Adipocyte (in vitro differentiated cells): ENCODE measurements at regions not wholly inside any gene's neighbourhood (a gene's known extent, or its start where the extent isn't known, plus 50 kb on each side); places are given as distances from the start of the nearest gene placed in this dataset.

Experiments
- DNase-seq: peaks from one replicate; pipeline ENCODE4 v3.0.0-alpha.2; 2015; ENCODE audit warnings: low read depth
- H3K27me3 ChIP-seq: replicated peaks from 2 replicates; pipeline ENCODE4 v1.7.0; 2013; ENCODE audit warnings: mild to moderate bottlenecking, low read length, moderate library complexity; ENCODE audit not compliant: control insufficient read depth, insufficient read depth
- H3K36me3 ChIP-seq: 2 replicates; pipeline ENCODE4 v1.7.0; 2013; ENCODE audit warnings: low read length, mild to moderate bottlenecking, moderate library complexity; ENCODE audit not compliant: control insufficient read depth, insufficient read depth, severe bottlenecking
- H3K4me1 ChIP-seq: 2 replicates; pipeline ENCODE4 v1.7.0; 2013; ENCODE audit warnings: mild to moderate bottlenecking, low read length, moderate library complexity; ENCODE audit not compliant: control insufficient read depth, insufficient read depth
- H3K4me3 ChIP-seq: 2 replicates; pipeline ENCODE4 v1.7.0; 2013; ENCODE audit warnings: mild to moderate bottlenecking, low read length, moderate library complexity
- H3K9ac ChIP-seq: 2 replicates; pipeline ENCODE4 v1.7.0; 2013; ENCODE audit warnings: mild to moderate bottlenecking, low read length, moderate library complexity
- H3K9me3 ChIP-seq: 2 replicates; pipeline ENCODE4 v1.7.0; 2013; ENCODE audit warnings: mild to moderate bottlenecking, low read length, moderate library complexity; ENCODE audit not compliant: control insufficient read depth

DNA sequence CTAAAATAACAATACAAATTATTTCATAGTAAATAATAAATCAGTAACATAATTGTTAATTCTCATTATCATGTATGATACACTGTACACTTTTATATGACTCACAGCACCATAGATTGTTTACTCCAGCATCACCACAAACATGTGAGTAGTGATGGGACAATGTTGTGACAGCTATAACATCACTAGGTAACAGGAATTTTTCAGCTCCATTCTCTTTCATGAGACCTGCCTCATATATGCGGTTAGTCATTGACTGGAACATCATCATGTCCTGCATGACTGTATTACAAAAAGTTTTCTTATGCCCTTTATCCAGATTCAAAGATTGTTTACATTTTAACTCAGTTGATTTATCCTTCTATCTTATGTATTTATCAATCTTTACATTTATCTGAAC, 1530.0 kb downstream of the PCDH18 start:
- DNase-seq = peak; percentile 22

DNA sequence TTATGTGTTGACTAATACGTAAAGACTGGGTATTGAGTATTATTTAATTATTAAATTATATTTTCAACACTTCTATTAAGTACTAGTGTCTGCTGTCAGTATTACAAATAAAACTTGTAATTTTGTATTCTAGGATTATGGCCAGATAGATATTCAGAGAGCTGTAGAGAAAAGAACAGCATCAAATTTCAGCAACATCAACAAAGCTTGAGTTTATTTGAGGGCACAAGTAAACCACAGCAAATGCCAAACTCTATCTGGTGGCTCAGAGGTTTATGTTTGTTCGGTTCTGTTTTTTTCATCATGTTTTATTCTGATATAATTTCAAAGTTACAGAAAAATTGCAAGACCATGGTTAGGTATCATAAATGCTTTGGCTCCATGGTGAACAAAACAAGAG, 1530.5 kb downstream of the PCDH18 start:
- Histone ChIP-seq H3K27me3 (no peaks in the 10 kb centered on the region), H3K36me3 (no peaks in the 10 kb centered on the region), H3K9me3 (no peaks in the 10 kb centered on the region), H3K9ac (no peak overlapping the region), H3K4me1 (no peaks in the 10 kb centered on the region), H3K4me3 (no peak overlapping the region)
- DNase-seq = peak; percentile 60

More for the DNA sequence above, 1530.0 kb downstream of the PCDH18 start:
- no peaks in the 10 kb centered on the region for H3K4me1 ChIP-seq
- no peaks in the 10 kb centered on the region for H3K27me3 ChIP-seq
- H3K9ac ChIP-seq = no peak overlapping the region
- H3K4me3 ChIP-seq = no peak overlapping the region
- H3K9me3 ChIP-seq = no peaks in the 10 kb centered on the region
- H3K36me3 ChIP-seq = no peaks in the 10 kb centered on the region

DNA sequence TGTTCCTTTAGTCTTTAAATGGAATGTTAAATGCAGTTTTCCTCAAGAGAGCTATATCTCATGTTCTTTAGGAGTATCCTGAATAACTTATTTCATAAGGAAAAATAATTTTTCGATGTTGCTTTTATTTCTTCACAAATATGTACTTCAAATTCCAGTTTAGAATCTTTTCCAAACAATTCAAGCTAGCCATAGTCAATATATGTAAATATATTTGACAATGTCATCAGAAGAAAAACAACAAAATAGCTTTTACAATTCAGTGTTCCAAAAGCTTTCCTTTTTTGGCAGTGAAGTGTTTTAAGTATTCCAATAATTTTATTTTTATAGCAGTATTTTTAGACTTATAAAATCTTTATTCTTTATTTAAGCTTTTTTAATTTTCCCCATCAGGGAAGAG, 1532.0 kb downstream of the PCDH18 start:
- no peaks in the 10 kb centered on the region for H3K36me3 ChIP-seq
- H3K9me3 ChIP-seq = no peaks in the 10 kb centered on the region
- no peak overlapping the region for H3K4me3 ChIP-seq
- H3K4me1 ChIP-seq = no peaks in the 10 kb centered on the region
- no peaks in the 10 kb centered on the region for H3K27me3 ChIP-seq
- DNase-seq = no peak
- no peak overlapping the region for H3K9ac ChIP-seq

DNA sequence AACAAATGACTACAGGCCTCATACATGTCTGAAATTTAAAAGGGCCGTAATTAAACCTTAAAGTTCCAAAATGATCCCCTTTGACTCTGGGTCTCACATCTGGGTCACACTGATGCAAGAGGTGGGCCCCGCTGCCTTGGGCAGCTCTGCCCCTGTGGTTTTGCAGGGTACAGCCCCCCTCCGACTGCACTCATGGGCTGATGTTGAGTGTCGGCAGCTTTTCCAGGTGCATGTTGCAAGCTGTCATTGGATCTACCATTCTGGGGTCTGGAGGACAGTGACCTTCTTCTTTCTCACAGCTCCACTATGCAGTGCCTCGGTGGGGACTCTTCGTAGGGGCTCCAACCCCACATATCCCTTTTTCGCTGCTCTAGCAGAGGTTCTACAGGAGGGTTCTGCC, 1537.9 kb downstream of the PCDH18 start:
- no peaks in the 10 kb centered on the region for H3K27me3 ChIP-seq
- no peak overlapping the region for H3K9ac ChIP-seq
- no peak overlapping the region for H3K4me3 ChIP-seq
- no peaks in the 10 kb centered on the region for H3K36me3 ChIP-seq
- H3K9me3 ChIP-seq = no peaks in the 10 kb centered on the region
- no peak for DNase-seq
- no peaks in the 10 kb centered on the region for H3K4me1 ChIP-seq

DNA sequence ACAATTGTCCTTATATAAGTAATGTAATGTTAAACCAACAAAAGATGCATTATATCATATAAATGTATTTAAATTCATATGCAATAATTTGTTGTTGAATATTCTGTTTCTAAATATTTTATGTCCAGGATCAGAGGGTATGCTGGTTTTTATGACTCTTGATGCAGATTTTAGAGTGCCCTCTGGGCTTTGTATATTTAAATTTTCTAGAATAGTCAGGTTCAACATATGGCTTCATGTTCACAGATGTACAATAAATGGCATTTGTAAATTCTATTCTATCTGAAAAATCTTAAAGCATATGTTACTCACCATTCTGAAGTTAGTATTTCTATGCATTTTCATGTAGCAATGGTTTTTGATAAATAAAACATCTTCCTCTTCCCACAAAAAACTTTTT, 1555.4 kb downstream of the PCDH18 start:
- no peak for DNase-seq
- H3K27me3 ChIP-seq = no peaks in the 10 kb centered on the region
- no peaks in the 10 kb centered on the region for H3K36me3 ChIP-seq
- H3K9me3 ChIP-seq = no peaks in the 10 kb centered on the region
- H3K4me3 ChIP-seq = no peak overlapping the region
- no peak overlapping the region for H3K9ac ChIP-seq
- no peaks in the 10 kb centered on the region for H3K4me1 ChIP-seq

DNA sequence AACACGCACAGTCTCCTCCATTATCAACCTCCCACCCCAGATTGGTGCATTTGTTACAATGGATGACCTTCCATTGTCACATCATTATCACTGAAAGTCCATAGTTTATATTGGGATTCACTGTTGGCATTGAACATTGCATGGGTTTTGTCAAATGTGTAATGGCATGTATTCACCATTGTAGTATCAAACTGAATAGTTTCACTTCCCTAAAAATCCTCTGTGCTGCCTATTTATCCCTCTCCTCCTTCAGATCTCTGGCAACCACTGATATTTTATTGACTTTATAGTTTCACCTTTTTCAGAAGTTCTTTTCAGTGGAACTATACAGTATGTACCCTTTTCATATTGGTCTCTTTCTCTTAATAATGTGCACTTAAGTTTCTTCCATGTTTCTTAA, 1565.4 kb downstream of the PCDH18 start:
- H3K9ac ChIP-seq = no peak overlapping the region
- no peak for DNase-seq
- peaks cover 4% of the 10 kb centered on the region for H3K9me3 ChIP-seq
- no peaks in the 10 kb centered on the region for H3K36me3 ChIP-seq
- no peaks in the 10 kb centered on the region for H3K27me3 ChIP-seq
- no peaks in the 10 kb centered on the region for H3K4me1 ChIP-seq
- H3K4me3 ChIP-seq = no peak overlapping the region

DNA sequence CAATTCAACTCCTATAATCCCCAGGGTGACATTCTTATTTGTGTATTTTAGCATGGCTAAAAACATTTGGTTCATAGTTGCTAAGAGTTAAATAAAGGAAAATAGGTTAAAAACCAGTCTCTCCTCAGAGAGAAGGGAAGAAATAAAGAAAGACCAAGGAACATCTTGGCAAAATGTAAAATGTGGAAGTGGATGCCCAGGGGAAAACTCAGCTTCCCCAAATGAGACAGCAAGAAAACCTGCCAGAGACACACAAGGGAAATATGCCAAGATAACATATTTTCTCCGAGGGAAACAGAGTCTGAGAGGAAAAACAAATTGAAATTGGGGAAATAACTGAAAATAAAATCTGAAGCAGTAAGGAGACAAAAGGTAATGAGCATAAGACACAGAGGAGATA, 1569.3 kb downstream of the PCDH18 start:
- Histone ChIP-seq H3K9me3 (peaks cover 4% of the 10 kb centered on the region), H3K4me1 (no peaks in the 10 kb centered on the region), H3K27me3 (no peaks in the 10 kb centered on the region), H3K9ac (no peak overlapping the region), H3K36me3 (no peaks in the 10 kb centered on the region), H3K4me3 (no peak overlapping the region)
- no peak for DNase-seq

DNA sequence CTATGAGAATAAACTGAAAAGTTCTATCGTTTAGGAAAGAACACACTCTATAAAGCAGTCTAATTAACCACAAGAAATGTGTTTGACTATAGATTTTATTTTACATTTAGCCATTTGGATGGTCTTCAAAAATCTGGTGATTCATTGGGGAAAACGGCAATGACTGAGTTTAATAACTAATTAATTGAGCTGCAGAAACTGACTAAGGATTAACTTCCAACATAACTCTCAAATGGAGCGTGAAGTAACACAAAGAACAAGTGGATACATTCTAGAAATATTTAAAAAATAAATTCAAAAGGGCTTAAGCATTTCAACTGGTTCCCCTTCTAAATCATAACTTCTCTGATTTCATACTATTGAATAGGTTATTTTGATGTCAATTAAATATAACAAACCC, 1582.4 kb downstream of the PCDH18 start:
- H3K9ac ChIP-seq = no peak overlapping the region
- no peak overlapping the region for H3K4me3 ChIP-seq
- H3K27me3 ChIP-seq = no peaks in the 10 kb centered on the region
- no peaks in the 10 kb centered on the region for H3K36me3 ChIP-seq
- peaks cover 12% of the 10 kb centered on the region for H3K9me3 ChIP-seq
- DNase-seq = no peak
- no peaks in the 10 kb centered on the region for H3K4me1 ChIP-seq

DNA sequence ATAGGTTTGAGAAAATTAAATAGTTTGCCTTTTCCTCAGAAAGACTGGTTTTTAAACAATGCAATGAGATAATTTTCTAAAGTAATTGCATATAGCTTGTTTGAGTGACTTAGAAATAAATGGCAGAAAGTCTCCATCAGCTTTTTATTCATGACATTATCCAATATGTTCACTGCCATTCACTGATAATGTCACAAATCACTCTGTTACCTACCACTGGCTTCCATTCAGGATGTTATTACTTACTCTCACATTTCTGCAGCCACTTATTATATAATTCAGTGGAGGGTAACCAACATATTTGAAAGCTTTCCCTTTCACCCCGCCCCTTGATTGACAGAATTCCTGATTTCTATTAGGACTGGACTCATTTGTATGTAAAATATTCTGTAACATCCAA, 1583.5 kb downstream of the PCDH18 start:
- Histone ChIP-seq H3K4me1 (no peaks in the 10 kb centered on the region), H3K9ac (no peak overlapping the region), H3K4me3 (no peak overlapping the region), H3K27me3 (no peaks in the 10 kb centered on the region), H3K9me3 (peaks cover 6% of the 10 kb centered on the region), H3K36me3 (no peaks in the 10 kb centered on the region)
- no peak for DNase-seq

DNA sequence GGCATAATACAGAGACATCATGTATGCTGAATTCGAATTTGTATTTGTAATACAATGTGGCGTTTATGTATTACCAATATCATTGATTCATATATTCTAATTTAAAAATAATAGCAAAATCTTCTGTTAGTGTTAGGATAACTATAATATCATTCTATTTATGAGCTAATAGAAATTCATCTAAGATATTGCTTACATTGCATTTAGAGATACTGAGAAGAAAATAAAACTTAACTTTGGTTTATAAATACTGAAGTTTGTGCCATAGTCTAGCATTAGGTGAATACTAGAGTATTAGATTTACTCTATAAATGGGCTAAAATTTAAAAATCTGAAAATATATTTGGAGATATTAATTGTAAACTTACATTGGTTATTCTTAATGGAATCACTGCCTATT, 1590.6 kb downstream of the PCDH18 start:
- H3K4me3 ChIP-seq = no peak overlapping the region
- H3K9me3 ChIP-seq = no peaks in the 10 kb centered on the region
- DNase-seq = no peak
- no peak overlapping the region for H3K9ac ChIP-seq
- H3K36me3 ChIP-seq = no peaks in the 10 kb centered on the region
- no peaks in the 10 kb centered on the region for H3K4me1 ChIP-seq
- no peaks in the 10 kb centered on the region for H3K27me3 ChIP-seq

DNA sequence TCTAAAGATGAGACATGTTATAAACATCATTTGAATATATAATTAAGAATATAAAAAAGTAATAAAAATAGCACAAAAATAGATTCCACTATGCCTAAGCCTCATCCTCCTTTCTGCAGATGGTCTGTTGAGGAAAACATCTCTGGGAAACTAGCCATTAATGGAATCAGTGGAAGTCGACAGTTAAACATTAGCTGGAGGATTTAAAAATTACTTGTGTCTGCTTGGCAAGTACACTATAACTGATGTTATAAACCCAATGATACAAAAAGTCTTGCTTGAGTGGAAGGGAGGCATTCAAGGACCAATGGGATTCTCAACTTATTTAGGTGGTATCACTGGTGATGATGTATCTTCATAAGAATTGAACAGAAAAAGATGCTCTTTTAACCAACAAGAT, 1598.3 kb downstream of the PCDH18 start:
- no peaks in the 10 kb centered on the region for H3K4me1 ChIP-seq
- H3K9me3 ChIP-seq = peaks cover 3% of the 10 kb centered on the region
- DNase-seq = no peak
- H3K27me3 ChIP-seq = no peaks in the 10 kb centered on the region
- no peaks in the 10 kb centered on the region for H3K36me3 ChIP-seq
- H3K4me3 ChIP-seq = no peak overlapping the region
- no peak overlapping the region for H3K9ac ChIP-seq

DNA sequence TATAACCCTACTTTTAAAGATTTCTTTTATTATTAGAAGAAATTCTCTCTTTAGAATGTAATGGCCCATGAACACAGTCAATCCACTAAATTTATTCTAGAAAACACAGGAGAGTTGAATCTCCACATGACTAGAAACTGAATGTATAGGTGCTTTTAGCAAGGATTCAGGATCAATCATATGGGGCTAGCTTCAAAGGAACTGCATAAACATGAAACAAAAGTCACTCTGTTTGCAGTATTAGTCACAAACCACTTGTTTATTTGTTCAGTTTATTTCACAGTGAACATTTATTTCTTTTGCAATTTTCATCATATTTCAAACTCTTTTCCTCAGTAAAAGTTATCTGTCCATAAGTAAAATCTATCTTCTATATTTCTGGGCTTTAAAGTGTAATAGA, 1604.6 kb downstream of the PCDH18 start:
- Histone ChIP-seq H3K27me3 (no peaks in the 10 kb centered on the region), H3K9me3 (peaks cover 3% of the 10 kb centered on the region), H3K4me3 (no peak overlapping the region), H3K9ac (no peak overlapping the region), H3K4me1 (no peaks in the 10 kb centered on the region), H3K36me3 (no peaks in the 10 kb centered on the region)
- DNase-seq = peak; percentile 40
